ENCODE measurements at regions not wholly inside any gene's neighbourhood (a gene's known extent, or its start where the extent isn't known, plus 50 kb on each side); places are given as distances from the start of the nearest gene placed in this dataset.

- H3K9me3 Mint-ChIP-seq (ENCODE audit: unreplicated experiment) = no peaks in the 10 kb centered on the region
These were observed 85.2 kb upstream of the FGF3 start for GRCh38 chr11:69904161-69904973.

GRCh38 chr11:69904974-69905535 is 85.8 kb upstream of the FGF3 start:
- peaks cover 7% of the 10 kb centered on the region for H3K27me3 Mint-ChIP-seq (ENCODE audit: unreplicated experiment)
- TF ChIP-seq CTCF (IDR thresholded peaks at IDR 0.05; ENCODE audit: unreplicated experiment) = no peak
- H3K9me3 Mint-ChIP-seq (ENCODE audit: unreplicated experiment) = no peaks in the 10 kb centered on the region
- no peak for DNase-seq (ENCODE audit: low spot score)
- no peaks in the 10 kb centered on the region for H3K4me1 Mint-ChIP-seq (ENCODE audit: unreplicated experiment)
- no peak overlapping the region for H3K4me3 Mint-ChIP-seq (ENCODE audit: unreplicated experiment)
- H3K36me3 Mint-ChIP-seq (ENCODE audit: low read depth, unreplicated experiment) = no peaks in the 10 kb centered on the region
- H3K27ac Mint-ChIP-seq (ENCODE audit: unreplicated experiment) = no peak overlapping the region

More at GRCh38 chr11:69904161-69904973, 85.2 kb upstream of the FGF3 start:
- H3K27ac Mint-ChIP-seq (ENCODE audit: unreplicated experiment) = no peak overlapping the region
- DNase-seq (ENCODE audit: low spot score) = no peak
- no peak for TF ChIP-seq CTCF (IDR thresholded peaks at IDR 0.05; ENCODE audit: unreplicated experiment)
- H3K36me3 Mint-ChIP-seq (ENCODE audit: low read depth, unreplicated experiment) = no peaks in the 10 kb centered on the region
- peaks cover 7% of the 10 kb centered on the region for H3K27me3 Mint-ChIP-seq (ENCODE audit: unreplicated experiment)
- no peak overlapping the region for H3K4me3 Mint-ChIP-seq (ENCODE audit: unreplicated experiment)
- no peaks in the 10 kb centered on the region for H3K4me1 Mint-ChIP-seq (ENCODE audit: unreplicated experiment)

DNA sequence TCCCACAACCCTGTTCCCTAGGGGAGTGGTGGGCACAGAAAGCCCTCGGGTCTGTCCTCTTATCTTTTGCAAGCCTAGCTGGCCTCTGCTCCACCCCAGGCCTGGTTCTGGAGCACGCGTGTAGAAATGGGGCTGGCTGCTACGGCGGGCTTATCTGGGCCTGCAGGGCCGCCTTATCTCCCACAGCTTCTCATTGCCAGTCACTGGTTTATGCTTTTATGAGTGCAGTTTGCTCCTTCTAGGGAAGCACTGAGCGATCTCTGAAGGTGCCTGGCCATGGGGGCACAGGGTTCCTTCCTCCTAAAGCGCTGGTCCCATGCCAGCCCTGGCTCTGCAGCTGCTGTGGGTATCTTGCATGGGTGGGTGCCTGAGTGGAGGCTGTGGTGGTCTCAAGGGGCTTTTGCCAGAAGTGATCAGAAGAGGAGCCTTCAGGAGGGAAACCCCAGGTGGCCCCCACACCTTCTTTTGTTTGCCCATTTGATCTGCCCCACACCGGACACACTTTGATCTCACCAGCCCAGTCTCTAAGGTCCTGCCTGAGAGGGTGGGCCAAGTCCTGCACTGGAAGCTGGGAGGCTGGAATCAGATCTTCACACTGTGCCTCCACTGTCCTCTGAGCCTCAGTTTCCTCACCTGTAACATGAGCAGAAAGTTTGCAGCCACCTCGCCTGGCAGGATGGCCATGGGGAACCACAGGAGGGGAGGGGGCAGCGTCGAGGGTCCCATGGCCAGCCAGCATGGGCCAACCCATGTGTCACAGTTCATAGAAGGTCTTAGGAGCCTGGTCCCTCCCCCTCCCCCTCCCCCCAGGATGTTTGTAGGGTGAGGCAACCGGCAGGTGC is 86.6 kb upstream of the FGF3 start:
- H3K36me3 Mint-ChIP-seq (ENCODE audit: low read depth, unreplicated experiment) = no peaks in the 10 kb centered on the region
- no peaks in the 10 kb centered on the region for H3K9me3 Mint-ChIP-seq (ENCODE audit: unreplicated experiment)
- no peak for TF ChIP-seq CTCF (IDR thresholded peaks at IDR 0.05; ENCODE audit: unreplicated experiment)
- no peak overlapping the region for H3K27ac Mint-ChIP-seq (ENCODE audit: unreplicated experiment)
- H3K4me3 Mint-ChIP-seq (ENCODE audit: unreplicated experiment) = no peak overlapping the region
- DNase-seq (ENCODE audit: low spot score) = no peak
- no peaks in the 10 kb centered on the region for H3K4me1 Mint-ChIP-seq (ENCODE audit: unreplicated experiment)
- H3K27me3 Mint-ChIP-seq (ENCODE audit: unreplicated experiment) = peaks cover 4% of the 10 kb centered on the region

DNA sequence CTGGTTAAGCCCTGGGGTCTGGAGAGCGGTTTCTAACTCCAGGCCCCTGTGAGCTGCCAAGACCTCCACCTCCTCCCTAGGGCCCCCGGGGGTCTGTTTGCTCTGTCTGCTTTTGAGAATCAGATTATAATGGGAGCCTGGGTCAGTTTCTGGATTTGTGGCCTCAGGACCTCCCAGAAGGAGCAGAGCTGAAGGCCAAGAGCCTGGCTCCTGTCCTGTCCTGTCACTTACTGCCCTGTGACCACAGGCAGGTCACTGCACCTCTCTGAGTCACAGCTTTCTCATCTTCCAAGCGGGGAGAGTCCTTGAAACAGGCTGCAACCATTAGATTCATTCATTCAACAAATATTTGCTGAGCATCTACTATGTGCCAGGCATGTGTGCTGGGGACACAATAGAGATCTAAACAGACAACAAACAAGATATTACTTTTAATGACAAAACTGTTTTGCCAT is 87.3 kb upstream of the FGF3 start:
- DNase-seq (ENCODE audit: low spot score) = no peak
- Mint-ChIP-seq H3K27me3 (ENCODE audit: unreplicated experiment) (peaks cover 3% of the 10 kb centered on the region), H3K4me3 (ENCODE audit: unreplicated experiment) (no peak overlapping the region), H3K9me3 (ENCODE audit: unreplicated experiment) (no peaks in the 10 kb centered on the region), H3K27ac (ENCODE audit: unreplicated experiment) (no peak overlapping the region), H3K4me1 (ENCODE audit: unreplicated experiment) (no peaks in the 10 kb centered on the region), H3K36me3 (ENCODE audit: low read depth, unreplicated experiment) (no peaks in the 10 kb centered on the region)
- TF ChIP-seq CTCF (IDR thresholded peaks at IDR 0.05; ENCODE audit: unreplicated experiment) = no peak
